Body of pancreas (tissue), 4 donors: ENCODE measurements at regions not wholly inside any gene's neighbourhood (a gene's known extent, or its start where the extent isn't known, plus 50 kb on each side); places are given as distances from the start of the nearest gene placed in this dataset.

Experiments
- CTCF ChIP-seq, 7 experiments: fragments of 450-650 bp in 4 of 7; fragments of 200-600 bp in 3 of 7; sonication (generic) in 3 of 7; IDR thresholded peaks; one replicate each; pipeline ENCODE4 v1.5.1; 2016 to 2019; ENCODE audit warnings: antibody characterized with exemption in 7 of 7
- POLR2A ChIP-seq, 3 donors: fragments of 450-650 bp; IDR thresholded peaks; one replicate each; pipeline ENCODE4 v1.6.1; 2016; ENCODE audit warnings: antibody characterized with exemption in 3 of 3, mild to moderate bottlenecking in 2 of 3

- TF ChIP-seq CTCF (IDR thresholded peaks at IDR 0.05) = no peak
- no peak for TF ChIP-seq POLR2A (IDR thresholded peaks at IDR 0.05)
Measured at GRCh38 chr1:82582347-82582746, 781.6 kb downstream of the ADGRL2 start.
